GM13977 (cell line): ENCODE measurements at regions not wholly inside any gene's neighbourhood (a gene's known extent, or its start where the extent isn't known, plus 50 kb on each side); places are given as distances from the start of the nearest gene placed in this dataset.

Experiments
- DNase-seq: peaks from one replicate; pipeline ENCODE4 v3.0.0; 2012; ENCODE audit warnings: low spot score
- in situ Hi-C: fragments of 300-500 bp; cut with MboI; formaldehyde crosslinking; loops from one replicate; pipeline ENCODE4 v1.12.0; 2022; ENCODE audit warnings: low sequenced_read_pairs, low pct_unique_long_range_greater_than_20kb, mixed read lengths, inconsistent platforms; ENCODE audit not compliant: unreplicated experiment
- TF ChIP-seq, protein P1 (sequence below): IDR thresholded peaks from 2 replicates; pipeline ENCODE4 v1.5.1; 2012; ENCODE audit warnings: mild to moderate bottlenecking, control low read depth; ENCODE audit not compliant: insufficient read depth; ENCODE audit errors: extremely low read depth, missing control alignments

DNA sequence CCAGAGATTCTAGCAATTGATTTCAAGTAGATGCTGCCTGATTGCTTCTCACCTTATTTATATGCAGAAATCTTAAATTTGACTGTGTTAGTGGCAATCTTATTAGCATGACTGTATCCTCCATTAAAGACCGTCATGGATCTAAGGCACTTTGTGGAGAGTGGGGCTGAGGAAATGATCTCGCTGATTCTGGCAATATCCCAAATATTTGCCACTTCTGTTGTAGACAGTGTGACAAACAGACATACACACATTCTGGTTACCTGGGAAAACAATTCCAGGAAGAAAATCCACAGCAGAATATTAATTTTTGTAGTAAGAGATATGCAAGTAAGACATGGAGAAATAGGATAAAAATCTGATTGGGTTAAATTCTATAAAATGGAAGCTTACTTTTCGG, 269.0 kb upstream of the G2E3 start:
- no peak for DNase-seq
- in situ Hi-C loops, result no loop called here
- TF ChIP-seq, protein P1, sequence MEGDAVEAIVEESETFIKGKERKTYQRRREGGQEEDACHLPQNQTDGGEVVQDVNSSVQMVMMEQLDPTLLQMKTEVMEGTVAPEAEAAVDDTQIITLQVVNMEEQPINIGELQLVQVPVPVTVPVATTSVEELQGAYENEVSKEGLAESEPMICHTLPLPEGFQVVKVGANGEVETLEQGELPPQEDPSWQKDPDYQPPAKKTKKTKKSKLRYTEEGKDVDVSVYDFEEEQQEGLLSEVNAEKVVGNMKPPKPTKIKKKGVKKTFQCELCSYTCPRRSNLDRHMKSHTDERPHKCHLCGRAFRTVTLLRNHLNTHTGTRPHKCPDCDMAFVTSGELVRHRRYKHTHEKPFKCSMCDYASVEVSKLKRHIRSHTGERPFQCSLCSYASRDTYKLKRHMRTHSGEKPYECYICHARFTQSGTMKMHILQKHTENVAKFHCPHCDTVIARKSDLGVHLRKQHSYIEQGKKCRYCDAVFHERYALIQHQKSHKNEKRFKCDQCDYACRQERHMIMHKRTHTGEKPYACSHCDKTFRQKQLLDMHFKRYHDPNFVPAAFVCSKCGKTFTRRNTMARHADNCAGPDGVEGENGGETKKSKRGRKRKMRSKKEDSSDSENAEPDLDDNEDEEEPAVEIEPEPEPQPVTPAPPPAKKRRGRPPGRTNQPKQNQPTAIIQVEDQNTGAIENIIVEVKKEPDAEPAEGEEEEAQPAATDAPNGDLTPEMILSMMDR, result no peak

DNA sequence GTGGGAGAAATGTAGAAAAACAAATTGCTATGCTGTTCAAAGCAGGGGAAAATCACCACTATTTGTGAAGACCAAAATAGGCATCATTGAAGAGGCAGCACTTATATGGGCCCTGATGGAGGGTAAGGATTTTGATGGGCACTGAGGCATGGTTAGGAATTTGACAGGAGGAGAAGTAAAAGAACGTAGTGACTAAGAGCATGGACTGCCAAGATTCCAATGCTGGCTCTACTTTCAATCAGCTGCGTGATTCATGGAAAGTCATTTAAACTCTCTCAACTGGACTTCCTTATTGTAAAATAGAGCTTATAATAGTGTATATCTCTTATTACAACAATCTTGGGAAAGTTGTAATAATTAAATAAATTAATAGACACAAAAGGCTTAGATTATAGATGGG, 267.7 kb upstream of the G2E3 start:
- no peak for DNase-seq
- TF ChIP-seq, protein P1, result no peak
- in situ Hi-C loops, result no loop called here

DNA sequence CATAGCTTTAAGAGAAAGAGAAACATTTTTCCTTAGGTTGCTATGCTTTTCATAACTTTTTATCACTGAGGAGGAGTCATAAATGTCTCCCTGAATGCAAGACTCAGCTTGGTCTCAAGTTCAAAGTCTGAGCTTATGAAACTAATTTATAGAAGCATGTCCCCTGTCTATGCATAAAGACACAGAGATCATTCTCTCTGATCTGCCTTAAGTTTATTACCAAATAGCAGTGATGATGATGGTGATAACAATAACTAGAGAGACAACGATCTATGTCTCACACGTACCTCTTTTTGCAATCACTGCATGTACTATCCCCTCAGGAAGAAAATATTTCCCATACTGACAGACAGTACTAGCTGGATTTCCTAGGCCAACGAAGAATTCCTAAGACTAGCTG, 266.4 kb upstream of the G2E3 start:
- no peak for DNase-seq
- TF ChIP-seq, protein P1, result no peak
- in situ Hi-C loops, result no loop called here

DNA sequence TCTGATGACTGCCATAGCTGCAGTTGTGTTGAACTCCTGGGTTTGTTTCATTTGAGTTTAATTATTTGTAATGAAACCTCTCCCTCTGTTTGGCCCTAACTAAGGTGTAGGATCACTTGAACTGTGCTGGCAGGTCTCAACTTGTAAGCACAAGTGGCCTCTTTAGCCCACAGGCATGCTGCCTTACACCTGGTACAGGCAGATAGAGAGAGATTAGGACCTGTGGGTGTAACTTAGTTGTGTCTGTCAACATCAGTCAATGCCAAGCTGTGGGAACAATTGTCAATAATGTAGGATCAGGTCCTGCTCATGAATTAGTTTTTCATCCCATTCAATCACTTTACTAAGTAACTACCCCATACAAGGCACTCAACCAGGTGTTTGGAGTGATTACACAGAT, 263.0 kb upstream of the G2E3 start:
- no peak for DNase-seq
- in situ Hi-C loops, result no loop called here
- TF ChIP-seq, protein P1, result no peak

DNA sequence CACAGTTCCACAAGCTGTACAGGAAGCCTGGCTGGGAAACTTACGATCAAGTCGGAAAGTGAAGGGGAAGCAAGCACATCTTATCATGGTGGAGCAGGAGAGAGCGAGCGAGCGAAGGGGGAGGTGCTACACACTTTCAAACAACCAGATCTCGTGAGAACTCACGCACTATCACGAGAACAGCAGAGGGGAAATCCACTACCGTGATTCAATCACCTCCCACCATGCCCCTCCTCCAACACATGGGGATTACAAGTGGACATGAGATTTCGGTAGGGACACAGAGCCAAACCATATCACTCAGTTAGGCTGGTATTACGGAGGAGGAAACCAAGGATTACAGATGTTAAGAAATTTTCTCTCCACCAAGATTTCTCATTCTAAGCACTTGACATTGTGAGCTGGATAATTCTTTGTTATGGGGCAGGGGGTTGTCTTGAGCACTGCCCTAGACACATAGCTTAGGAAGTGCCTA, 262.0 kb upstream of the G2E3 start:
- TF ChIP-seq, protein P1, result no peak
- no peak for DNase-seq
- in situ Hi-C loops, result no loop called here

DNA sequence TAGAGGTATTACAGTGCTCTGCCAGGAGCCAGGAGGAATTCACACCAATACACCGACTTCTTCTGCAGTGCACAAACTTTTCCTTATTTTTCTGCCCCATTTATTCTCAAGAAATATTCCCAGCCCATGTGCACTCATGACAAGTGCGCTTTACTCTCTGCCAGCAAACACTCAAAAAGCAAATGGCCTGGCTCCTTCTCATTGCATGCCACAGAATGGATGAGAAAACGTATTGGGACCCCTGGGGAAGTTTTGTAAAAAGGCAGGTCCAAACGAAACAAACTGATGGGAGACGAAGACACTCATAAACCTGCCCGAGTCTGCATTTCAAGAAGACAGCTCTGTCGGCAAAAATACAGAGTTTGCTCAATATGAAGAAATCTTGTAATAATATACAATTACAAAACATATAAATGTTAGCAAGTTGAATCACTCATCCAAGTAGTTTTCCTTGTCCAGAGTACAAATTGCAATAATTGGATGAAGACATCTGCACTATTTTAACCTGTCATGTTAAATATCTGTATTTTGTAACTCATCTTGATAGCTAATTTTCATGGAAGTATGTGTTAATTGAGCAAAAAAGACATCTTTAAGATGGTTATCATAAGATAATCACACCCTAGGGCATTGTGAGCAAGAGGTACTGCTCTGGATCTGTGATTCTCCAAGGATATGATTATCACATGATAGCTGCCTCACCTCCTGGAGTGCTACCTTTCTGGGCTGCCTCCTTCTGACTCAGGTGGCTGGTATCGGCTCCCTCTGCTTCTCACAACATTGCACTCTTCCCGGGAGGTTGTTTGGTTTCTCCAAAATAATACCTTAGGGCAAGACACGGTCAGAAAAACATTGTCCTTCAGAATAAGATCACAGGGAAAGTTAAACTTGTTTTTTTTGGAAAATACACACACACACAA, 260.8 kb upstream of the G2E3 start:
- TF ChIP-seq, protein P1, result no peak
- in situ Hi-C loops, result no loop called here
- no peak for DNase-seq
